Tongue (tissue), 1 donor: ENCODE measurements at regions not wholly inside any gene's neighbourhood (a gene's known extent, or its start where the extent isn't known, plus 50 kb on each side); places are given as distances from the start of the nearest gene placed in this dataset.
"Not testable (repeated sequence)": the region's sequence is repeated elsewhere in the genome, so short reads cannot be mapped to it uniquely, and the experiment has no call there.

ENCODE experiments used
- DNase-seq: peaks from one replicate; pipeline ENCODE4 v3.0.0-alpha.2; 2015

- no peak for DNase-seq
Observed at GRCh38 chr7:8809320-8809719, 375.9 kb downstream of the NXPH1 start.

DNA sequence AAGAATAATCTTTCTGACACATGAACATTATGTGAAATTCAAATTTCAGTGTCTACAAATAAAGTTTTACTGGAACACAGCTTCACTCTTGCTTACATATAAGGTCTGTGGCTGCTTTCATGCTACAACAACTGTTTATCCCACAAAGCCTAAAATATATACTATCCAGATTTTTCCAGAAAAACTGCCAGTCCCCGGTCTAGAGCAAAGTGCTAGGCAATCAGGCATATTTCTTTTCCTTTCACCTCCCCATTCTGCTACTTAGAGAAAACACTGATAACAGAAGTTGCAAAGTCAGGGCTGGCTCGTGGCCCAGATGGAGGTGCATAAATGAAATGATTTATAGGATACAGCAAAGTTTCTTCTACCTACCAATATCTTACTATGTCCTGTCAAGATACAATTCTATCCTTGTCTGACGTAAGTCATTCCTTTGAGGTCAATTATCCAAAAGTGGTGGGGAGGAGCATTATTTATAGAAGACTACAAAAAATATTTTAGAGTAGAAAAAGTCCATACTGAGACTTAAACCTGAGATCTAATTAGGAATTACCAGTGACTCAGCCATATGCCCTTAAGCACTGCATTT is 384.1 kb downstream of the NXPH1 start:
- no peak for DNase-seq

- DNase-seq: no peak
Observed at GRCh38 chr7:8818406-8818805, 385.0 kb downstream of the NXPH1 start.

DNA sequence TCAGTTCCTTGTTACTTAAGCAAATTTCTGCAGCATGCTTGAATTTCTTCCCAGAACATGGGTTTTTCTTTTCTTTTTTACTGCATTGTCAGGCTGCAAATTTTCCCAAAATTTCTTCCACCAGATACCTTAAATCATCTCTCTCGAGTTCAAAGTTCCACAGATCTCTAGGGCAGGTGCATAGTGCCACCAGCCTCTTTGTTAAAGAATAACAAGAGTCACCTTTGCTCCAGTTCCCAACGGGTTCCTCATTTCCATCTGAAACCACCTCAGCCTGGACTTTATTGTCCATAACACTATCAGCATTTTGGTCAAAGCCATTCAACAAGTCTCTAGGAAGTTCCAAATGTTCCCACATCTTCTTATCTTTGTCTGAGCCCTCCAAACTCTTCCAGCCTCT is 389.2 kb downstream of the NXPH1 start:
- DNase-seq: no peak

DNA sequence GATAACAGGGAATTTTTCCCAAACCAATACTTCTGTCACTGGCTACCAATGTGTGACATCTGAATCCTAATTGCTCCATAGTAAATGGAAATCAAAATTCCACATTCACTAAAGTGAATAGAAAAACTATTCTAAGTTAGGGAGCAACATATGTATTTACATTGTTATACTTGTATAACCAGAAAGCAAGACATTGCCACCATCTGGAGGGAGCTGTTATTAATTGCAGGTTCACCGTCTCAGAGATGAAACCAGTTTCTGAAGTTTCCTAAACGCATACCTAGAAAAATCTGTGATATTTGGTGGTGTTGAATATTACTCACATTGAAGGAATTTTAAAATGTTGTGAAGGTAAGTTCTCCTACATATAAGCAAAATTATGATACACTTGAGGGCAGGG is 390.1 kb downstream of the NXPH1 start:
- DNase-seq: no peak

- DNase-seq: no peak
Observed at GRCh38 chr7:8827329-8827728, 393.9 kb downstream of the NXPH1 start.

DNA sequence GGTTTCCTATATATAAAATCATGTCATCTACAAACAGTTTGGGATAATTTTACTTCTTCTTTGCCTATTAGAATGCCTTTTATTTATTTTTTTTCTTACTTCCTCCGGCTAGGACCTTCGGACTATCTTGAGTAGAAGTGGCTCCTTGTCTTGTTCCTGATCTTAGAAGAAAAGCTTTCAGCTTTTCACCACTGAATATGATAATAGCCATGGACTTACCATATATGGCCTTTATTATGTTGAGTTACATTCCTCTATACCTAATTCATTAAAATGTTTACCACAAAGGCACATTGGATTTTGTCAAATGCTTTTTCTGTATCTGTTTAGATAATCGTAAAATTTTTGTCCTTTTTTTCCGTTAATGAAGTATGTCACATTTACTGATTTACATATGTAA is 395.7 kb downstream of the NXPH1 start:
- no peak for DNase-seq

GRCh38 chr7:8831376-8831775 is 398.0 kb downstream of the NXPH1 start:
- DNase-seq: no peak

DNA sequence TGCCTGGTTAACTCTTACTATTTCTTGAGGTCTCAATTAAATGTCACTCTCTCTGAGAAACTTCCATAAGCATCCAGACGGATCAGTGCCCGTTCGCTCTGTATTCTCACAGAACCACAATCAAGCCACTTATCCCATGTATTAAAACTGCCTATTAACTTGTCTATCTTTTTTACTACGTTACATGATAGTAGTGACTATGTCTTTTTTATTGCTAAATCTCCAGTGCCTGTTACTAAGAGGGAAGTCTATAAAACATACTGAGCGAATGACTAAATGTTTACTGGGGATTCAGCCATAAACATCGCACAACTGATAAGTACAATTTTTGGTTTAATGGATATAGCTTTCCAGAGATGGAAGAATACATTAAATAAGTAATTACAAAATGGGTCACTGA is 399.9 kb downstream of the NXPH1 start:
- no peak for DNase-seq

DNA sequence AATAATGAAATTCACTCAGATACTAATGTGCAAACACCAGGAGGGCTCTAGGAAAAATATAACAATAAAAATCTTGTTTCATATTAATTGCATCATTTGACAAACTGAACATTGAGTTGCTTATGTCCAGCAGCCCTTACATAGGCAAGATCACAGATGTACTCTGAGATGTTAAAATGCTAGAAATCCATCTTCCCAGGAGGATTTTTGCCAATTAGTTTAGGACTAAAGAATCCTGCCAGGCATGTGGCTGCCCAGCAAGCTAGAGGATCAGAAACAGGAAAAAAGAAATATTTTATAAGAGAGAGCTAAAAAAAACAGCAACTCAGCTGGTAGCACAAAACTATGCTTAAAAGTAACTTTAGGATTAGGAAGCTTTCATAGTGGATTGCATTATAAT is 407.8 kb downstream of the NXPH1 start:
- DNase-seq: no peak

DNA sequence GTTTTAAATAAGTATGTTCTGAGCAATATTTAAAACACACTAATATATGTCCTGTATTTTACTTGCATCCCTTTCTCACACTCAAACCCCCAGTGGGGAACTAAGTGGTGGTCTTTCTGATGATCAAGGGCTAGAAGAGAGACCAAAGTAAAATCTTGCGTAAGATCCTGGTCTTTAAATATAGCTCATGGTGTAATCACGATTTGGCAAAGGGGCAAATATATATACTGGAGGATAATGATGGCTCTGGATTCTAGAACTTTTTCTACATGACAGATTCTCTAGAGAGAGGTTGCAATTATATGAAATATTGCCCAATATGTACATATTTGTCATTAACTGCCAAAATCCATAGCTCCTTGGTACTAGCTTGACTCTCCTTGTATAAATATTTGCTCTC is 438.3 kb downstream of the NXPH1 start:
- no peak for DNase-seq

DNA sequence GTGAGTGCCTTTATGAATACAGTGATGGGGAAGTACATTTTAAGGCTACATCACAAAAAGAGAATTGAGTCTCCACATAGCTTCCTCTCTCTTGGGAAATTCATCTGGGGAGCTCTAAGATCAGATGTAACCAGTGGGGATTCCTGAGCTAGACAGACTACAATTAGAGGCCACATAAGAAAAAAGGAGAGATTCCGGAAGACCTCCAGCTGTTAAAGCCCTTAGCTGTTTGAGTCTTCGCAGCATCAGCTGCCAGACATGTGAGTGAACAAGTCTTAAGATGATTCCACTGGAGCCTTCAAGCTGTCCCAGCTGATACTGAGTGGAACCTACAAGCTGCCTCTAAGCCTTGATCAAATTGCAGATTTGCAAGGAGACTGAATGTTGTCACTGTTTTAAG is 448.5 kb downstream of the NXPH1 start:
- no peak for DNase-seq

GRCh38 chr7:8885480-8886000 is 452.1 kb downstream of the NXPH1 start:
- DNase-seq: no peak

- not testable (repeated sequence) for DNase-seq
Observed at GRCh38 chr7:8890346-8890745, 456.9 kb downstream of the NXPH1 start.

GRCh38 chr7:8893775-8894174 is 460.4 kb downstream of the NXPH1 start:
- no peak for DNase-seq

- no peak for DNase-seq
Observed at GRCh38 chr7:8906396-8907075, 473.1 kb downstream of the NXPH1 start.

DNA sequence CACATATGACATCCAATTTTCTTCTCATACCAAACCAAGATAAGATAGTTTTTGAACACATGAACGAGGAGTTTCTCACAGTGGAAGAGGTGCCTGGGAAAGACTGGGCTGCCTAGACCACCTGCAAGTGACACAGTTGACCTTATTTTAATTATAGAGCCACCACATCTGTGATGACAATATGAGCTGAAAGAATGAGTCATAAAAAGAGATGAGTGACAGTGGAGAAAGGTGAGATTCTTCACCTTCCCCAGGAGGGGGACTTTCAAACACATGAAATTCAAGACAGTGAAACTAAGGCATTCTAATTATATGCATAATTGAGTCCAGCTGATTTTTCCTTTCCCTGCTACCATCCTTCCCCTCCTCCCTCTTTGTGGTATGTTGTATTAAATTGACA is 475.5 kb downstream of the NXPH1 start:
- no peak for DNase-seq

DNA sequence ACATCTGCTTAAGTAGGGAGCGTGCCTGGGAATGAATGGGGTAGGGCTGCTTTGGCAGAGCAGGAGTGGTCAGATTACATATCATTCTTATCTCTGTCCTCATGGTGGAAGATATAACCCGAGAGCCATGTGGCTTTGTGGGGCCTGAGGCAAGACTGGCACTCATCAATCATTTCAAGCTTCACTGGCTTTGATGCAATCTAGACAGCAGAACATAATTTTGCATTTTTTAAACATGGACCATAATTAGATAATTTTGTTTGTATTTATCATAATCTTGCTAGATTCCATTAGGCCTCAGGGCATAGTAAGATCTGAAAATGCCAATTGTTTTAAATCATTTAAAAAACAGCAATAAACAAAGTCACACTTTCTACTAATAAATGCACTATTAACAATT is 480.3 kb downstream of the NXPH1 start:
- DNase-seq: no peak

DNA sequence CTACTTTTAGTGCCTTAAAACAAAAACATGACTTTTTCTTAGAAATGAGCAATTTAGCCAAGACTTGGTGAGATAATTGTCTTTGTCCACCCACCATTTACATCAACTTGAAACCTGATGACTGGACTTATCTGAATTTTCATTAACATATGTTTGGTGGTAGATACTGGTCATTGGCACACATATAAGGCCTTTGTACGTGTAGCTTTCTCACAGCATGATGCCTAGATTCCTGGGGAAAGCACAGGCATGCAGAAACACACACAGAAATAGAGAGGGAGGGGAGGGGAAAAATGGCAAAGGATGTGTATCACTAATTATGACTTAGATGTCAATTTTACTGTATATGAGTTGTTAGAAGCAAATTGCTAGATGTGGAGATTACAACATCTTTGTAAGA is 488.4 kb downstream of the NXPH1 start:
- DNase-seq: no peak

GRCh38 chr7:8922726-8923125 is 489.3 kb downstream of the NXPH1 start:
- no peak for DNase-seq

GRCh38 chr7:8923164-8923806 is 489.9 kb downstream of the NXPH1 start:
- DNase-seq: no peak

GRCh38 chr7:8931906-8932646 is 498.7 kb downstream of the NXPH1 start:
- no peak for DNase-seq

- no peak for DNase-seq
Observed at GRCh38 chr7:8932751-8933150, 499.3 kb downstream of the NXPH1 start.
